GM12865 (cell line): ENCODE measurements at regions not wholly inside any gene's neighbourhood (a gene's known extent, or its start where the extent isn't known, plus 50 kb on each side); places are given as distances from the start of the nearest gene placed in this dataset.

Source experiments
- DNase-seq: peaks from one replicate; pipeline ENCODE4 v3.0.0; 2010; ENCODE audit warnings: low read depth
- H3K4me3 ChIP-seq: 2 replicates; pipeline ENCODE4 v1.5.1; 2011; ENCODE audit warnings: mild to moderate bottlenecking, low read depth, low read length, control low read depth
- CTCF ChIP-seq: IDR thresholded peaks from 2 replicates; pipeline ENCODE4 v1.5.1; 2011; ENCODE audit warnings: low read length, control low read depth, low read depth, inconsistent platforms; ENCODE audit not compliant: insufficient read depth; ENCODE audit errors: missing control alignments

DNA sequence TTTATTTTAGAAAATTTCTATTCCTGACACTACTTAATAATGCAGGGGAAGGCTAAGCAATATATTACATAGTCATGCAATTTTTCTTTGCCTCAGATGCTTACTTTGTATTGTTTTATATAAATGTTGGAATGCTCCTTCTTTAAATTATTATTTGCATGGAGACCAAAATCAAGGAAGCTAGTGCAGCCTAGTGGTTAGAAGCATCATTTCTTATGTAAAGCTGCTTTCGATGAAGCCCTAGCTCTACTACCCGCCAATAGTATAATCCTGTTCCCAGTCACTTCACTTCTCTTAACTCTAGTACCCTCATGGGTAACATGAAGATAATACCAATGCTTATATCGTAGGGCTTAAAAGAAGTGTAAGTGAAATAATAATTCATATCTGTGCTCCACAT lies 198.9 kb downstream of the LRATD1 start:
- DNase-seq: no peak
- H3K4me3 ChIP-seq: no peak overlapping the region
- TF ChIP-seq CTCF: no peak

DNA sequence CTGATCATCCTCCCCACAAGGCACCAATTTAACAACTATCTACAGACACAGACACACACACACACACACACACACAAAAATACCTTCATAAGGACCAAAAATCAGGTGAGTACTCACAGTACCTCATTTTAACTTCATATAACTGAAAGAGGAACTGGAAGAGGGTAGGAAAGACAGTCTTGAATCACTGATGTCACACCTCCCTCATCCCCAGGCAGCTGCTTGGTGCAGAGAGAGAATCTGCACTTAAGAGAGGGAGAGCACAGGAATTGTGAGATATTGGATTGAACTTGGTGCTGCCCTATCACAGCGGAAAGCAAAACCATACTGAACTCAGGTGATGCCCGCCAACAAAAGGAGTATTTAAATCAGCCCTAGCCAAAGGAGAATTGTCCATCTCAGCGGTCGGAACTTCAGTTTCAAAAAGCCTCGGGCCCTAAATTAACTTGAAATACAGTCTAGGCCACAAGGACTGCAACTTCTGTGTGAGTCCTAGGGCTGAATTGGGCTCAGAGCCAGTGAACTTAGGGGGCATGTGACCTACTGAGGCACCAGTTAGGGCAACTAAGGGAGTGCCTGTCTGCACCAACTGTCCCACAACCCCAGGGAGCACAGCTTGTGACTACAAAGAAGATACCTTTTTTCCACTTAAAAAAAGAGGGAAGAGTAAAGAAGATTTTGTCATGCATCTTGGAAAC lies 211.1 kb downstream of the LRATD1 start:
- no peak overlapping the region for H3K4me3 ChIP-seq
- TF ChIP-seq CTCF: no peak
- no peak for DNase-seq

GRCh38 chr2:14855751-14856150 lies 223.2 kb downstream of the LRATD1 start:
- no peak for TF ChIP-seq CTCF
- DNase-seq: no peak
- no peak overlapping the region for H3K4me3 ChIP-seq

GRCh38 chr2:14861181-14861580 lies 228.7 kb downstream of the LRATD1 start:
- peak; percentile 18 for DNase-seq
- TF ChIP-seq CTCF: no peak
- H3K4me3 ChIP-seq: no peak overlapping the region

GRCh38 chr2:14866736-14867352 lies 234.3 kb downstream of the LRATD1 start:
- no peak overlapping the region for H3K4me3 ChIP-seq
- TF ChIP-seq CTCF: no peak
- no peak for DNase-seq

- H3K4me3 ChIP-seq: no peak overlapping the region
- TF ChIP-seq CTCF: no peak
- DNase-seq: no peak
Observed at GRCh38 chr2:14867853-14868252, 235.3 kb downstream of the LRATD1 start.
